Right atrium auricular region (tissue), 2 donors: ENCODE measurements at regions not wholly inside any gene's neighbourhood (a gene's known extent, or its start where the extent isn't known, plus 50 kb on each side); places are given as distances from the start of the nearest gene placed in this dataset.

Experiments used
- DNase-seq: peaks from one replicate; pipeline ENCODE4 v3.0.0-alpha.2; 2019; ENCODE audit warnings: low spot score
- H3K27ac ChIP-seq, 2 donors: fragments of 200-600 bp; sonication (generic); 1 replicate in 1 of 2; 2 replicates in 1 of 2; pipeline ENCODE4 v1.5.1; 2016 to 2019
- H3K27me3 ChIP-seq, 2 donors: fragments of 200-600 bp; sonication (generic); one replicate each; pipeline versions ENCODE4 v1.5.1 to v1.6.0; 2017 to 2019
- H3K36me3 ChIP-seq: fragments of 200-600 bp; sonication (generic); one replicate; pipeline ENCODE4 v1.5.1; 2016
- H3K4me1 ChIP-seq, 2 donors: fragments of 200-600 bp; sonication (generic); one replicate each; pipeline versions ENCODE4 v1.5.1 to v1.6.0; 2017 to 2019
- H3K4me3 ChIP-seq, 2 donors: fragments of 200-600 bp; sonication (generic); 1 replicate in 1 of 2; 2 replicates in 1 of 2; pipeline ENCODE4 v1.5.1; 2017 to 2019; ENCODE audit warnings: mild to moderate bottlenecking in 1 of 2, moderate library complexity in 1 of 2
- H3K9me3 ChIP-seq, 2 donors: fragments of 200-600 bp; sonication (generic); one replicate each; pipeline ENCODE4 v1.5.1; 2019
- TF ChIP-seq, protein P1 (sequence below), 2 donors: fragments of 200-600 bp; sonication (generic); IDR thresholded peaks; one replicate each; pipeline ENCODE4 v1.5.1; 2019; ENCODE audit warnings: antibody characterized with exemption in 2 of 2

DNA sequence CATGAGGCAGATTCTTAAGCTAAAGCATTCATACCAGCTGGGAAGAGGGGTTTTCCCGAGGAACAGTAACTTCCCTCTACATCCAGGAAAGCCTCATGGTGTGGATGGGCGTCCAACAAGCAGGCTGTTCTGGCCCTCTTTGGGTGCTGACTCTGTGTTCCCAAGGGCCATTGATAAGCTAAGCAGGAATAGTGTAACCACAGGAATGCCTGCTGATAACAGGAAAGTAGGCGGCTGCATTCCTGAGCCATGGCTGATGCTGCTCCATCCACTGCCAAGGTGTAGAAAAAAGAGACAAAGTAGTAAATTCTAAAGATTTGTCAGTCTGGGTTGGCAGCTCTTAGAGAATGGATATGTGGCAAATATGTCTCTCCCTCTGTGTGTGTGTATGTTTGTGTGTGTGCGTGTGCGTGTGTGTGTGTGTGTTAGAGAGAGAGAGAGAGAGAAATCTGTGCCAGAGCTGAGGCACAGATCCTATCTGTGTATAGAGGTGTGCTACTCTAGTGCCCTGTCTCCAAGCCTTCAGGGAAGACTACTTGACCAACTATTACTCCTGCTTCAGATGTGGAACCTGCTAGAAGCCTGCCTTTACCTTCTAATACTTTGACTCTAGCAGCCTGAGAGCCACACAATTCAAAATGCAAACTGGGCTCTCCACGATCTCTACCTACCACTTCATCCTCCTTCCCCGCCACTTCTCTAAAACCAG, 353.1 kb upstream of the NR3C2 start:
- H3K4me3 ChIP-seq: no peak overlapping the region
- peaks cover 0 to 6% of the 10 kb centered on the region in 2 donors for H3K4me1 ChIP-seq
- TF ChIP-seq, protein P1, sequence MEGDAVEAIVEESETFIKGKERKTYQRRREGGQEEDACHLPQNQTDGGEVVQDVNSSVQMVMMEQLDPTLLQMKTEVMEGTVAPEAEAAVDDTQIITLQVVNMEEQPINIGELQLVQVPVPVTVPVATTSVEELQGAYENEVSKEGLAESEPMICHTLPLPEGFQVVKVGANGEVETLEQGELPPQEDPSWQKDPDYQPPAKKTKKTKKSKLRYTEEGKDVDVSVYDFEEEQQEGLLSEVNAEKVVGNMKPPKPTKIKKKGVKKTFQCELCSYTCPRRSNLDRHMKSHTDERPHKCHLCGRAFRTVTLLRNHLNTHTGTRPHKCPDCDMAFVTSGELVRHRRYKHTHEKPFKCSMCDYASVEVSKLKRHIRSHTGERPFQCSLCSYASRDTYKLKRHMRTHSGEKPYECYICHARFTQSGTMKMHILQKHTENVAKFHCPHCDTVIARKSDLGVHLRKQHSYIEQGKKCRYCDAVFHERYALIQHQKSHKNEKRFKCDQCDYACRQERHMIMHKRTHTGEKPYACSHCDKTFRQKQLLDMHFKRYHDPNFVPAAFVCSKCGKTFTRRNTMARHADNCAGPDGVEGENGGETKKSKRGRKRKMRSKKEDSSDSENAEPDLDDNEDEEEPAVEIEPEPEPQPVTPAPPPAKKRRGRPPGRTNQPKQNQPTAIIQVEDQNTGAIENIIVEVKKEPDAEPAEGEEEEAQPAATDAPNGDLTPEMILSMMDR (IDR thresholded peaks at IDR 0.05): no peak
- no peak for DNase-seq
- no peaks in the 10 kb centered on the region for H3K27me3 ChIP-seq
- H3K27ac ChIP-seq: no peak overlapping the region
- no peaks in the 10 kb centered on the region for H3K9me3 ChIP-seq
- no peaks in the 10 kb centered on the region for H3K36me3 ChIP-seq

DNA sequence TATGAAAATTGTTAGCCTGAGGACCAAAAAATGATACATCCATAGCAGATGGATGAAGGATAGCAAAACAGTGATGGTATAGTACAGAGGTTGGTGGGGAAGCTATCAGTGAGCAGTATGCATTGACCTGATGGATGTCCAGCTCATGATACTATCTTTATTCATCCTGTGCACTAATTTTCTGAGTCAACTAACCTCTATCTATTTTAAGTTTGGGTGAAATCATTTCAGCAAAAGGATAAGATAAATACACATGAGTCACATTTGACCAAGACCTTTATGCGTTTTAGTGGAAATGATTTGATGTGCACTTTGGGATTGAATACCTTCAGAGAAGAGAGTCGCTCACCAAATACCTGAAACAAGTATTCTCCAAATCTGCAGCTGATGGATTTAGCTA, 351.0 kb upstream of the NR3C2 start:
- no peaks in the 10 kb centered on the region for H3K9me3 ChIP-seq
- TF ChIP-seq, protein P1 (IDR thresholded peaks at IDR 0.05): no peak
- no peaks in the 10 kb centered on the region for H3K36me3 ChIP-seq
- peaks cover 0 to 6% of the 10 kb centered on the region in 2 donors for H3K4me1 ChIP-seq
- DNase-seq: no peak
- no peaks in the 10 kb centered on the region for H3K27me3 ChIP-seq
- H3K27ac ChIP-seq: no peak overlapping the region
- H3K4me3 ChIP-seq: no peak overlapping the region

DNA sequence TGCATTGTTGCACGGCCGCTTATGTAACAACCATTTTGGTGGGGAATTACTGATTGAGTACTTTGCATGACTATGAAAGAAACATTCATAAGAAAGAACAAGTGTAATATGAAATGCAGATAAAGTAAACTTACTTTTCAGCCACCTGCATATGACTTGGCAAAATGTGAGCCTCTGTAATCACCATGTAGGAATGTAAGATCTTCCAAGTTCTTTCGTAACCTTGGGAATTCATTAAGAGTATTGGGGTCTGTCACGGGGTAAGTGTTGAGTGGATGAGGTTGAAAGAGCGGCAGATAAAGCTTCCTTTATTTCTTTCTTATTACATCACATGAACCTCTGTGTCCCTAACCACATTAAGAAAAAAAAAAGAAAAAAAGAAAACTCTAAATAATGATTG, 348.5 kb upstream of the NR3C2 start:
- Histone ChIP-seq H3K4me1 (peaks cover 0 to 6% of the 10 kb centered on the region in 2 donors), H3K9me3 (no peaks in the 10 kb centered on the region), H3K36me3 (no peaks in the 10 kb centered on the region), H3K27me3 (no peaks in the 10 kb centered on the region), H3K4me3 (no peak overlapping the region), H3K27ac (no peak overlapping the region)
- TF ChIP-seq, protein P1 (IDR thresholded peaks at IDR 0.05): no peak
- DNase-seq: no peak

DNA sequence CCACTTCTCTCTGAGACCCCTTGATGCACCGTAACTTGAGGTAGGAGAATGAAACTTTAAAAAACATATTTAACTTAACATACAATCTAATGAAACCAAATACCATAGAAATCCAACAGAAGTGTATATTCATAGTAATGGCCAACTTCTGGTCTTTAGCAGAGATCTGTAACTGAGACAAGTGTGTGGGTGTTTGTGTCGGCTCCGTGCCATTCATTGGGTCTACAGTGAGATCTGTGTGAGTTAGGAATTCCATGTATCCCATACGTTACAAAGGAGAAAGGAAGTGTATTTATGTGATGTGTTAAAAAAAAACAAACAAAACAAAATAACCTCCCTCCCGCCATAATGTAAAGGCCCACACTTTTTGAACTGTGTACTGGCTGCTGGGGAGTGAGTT, 348.0 kb upstream of the NR3C2 start:
- Histone ChIP-seq H3K36me3 (no peaks in the 10 kb centered on the region), H3K27me3 (no peaks in the 10 kb centered on the region), H3K27ac (no peak overlapping the region), H3K4me3 (no peak overlapping the region), H3K4me1 (peaks cover 0 to 4% of the 10 kb centered on the region in 2 donors), H3K9me3 (no peaks in the 10 kb centered on the region)
- TF ChIP-seq, protein P1 (IDR thresholded peaks at IDR 0.05): no peak
- DNase-seq: no peak

DNA sequence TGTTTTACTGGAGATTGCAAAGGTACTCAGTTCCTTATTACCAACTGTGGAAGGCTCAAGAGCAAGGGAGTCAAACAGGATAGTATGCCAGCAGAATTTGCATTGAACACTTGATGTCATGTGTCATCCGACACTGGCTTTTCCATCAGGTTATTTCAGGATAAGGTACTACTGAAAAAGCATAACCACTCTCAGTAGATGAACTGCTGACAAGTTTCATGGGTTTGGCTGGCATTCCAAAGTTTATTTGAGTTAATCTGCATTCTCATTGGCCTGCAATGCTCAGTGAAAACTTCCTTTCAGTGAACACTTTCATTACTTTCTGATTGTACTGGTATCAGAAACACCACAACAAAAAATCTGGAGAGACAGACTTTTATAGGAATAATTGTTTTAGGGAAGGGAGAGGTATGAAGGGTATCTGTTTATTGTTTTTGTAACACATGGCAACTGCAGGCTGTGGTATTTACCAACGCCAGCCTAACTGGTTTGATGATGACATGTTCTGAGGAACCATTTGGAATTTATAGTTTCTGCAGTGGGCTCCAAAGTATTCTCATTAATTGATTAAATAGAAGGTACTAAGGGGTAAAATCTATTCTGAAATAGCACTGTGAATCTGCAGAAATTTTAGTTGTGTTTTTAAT, 345.7 kb upstream of the NR3C2 start:
- TF ChIP-seq, protein P1 (IDR thresholded peaks at IDR 0.05): no peak

More for the DNA sequence above, 345.7 kb upstream of the NR3C2 start:
- H3K4me1 ChIP-seq: no peaks in the 10 kb centered on the region
- DNase-seq: no peak
- peak overlapping the region in 1 of 2 donors; percentile 2 for H3K27ac ChIP-seq
- H3K4me3 ChIP-seq: no peak overlapping the region
- no peaks in the 10 kb centered on the region for H3K27me3 ChIP-seq
- no peaks in the 10 kb centered on the region for H3K36me3 ChIP-seq
- H3K9me3 ChIP-seq: no peaks in the 10 kb centered on the region
